Activated T-cell treated with anti-CD3 and anti-CD28 coated beads, Interleukin-2, amount 50 U/mL, for 4 hours (primary cell): ENCODE measurements at regions not wholly inside any gene's neighbourhood (a gene's known extent, or its start where the extent isn't known, plus 50 kb on each side); places are given as distances from the start of the nearest gene placed in this dataset.

Source experiments
- ATAC-seq, 2 donors: fragments of 200-7000 bp; cut with Tn5 transposase; one replicate each; pipeline ENCODE4 v1.10.0; 2021
- DNase-seq: peaks from one replicate; pipeline ENCODE4 v3.0.0-alpha.2; 2020
- H3K27me3 Mint-ChIP-seq: one replicate; pipeline ENCODE4 v1.8.0; 2021; ENCODE audit warnings: low read depth, mixed read lengths
- H3K36me3 Mint-ChIP-seq: one replicate; pipeline ENCODE4 v1.8.0; 2022; ENCODE audit warnings: mixed read lengths; ENCODE audit not compliant: insufficient read depth
- H3K4me1 Mint-ChIP-seq: one replicate; pipeline ENCODE4 v1.8.0; 2021; ENCODE audit warnings: low read depth, mixed read lengths
- H3K4me3 Mint-ChIP-seq: one replicate; pipeline ENCODE4 v1.8.0; 2021; ENCODE audit warnings: mild to moderate bottlenecking, moderate library complexity, mixed read lengths
- H3K9me3 Mint-ChIP-seq: one replicate; pipeline ENCODE4 v1.8.0; 2021; ENCODE audit warnings: mixed read lengths

DNA sequence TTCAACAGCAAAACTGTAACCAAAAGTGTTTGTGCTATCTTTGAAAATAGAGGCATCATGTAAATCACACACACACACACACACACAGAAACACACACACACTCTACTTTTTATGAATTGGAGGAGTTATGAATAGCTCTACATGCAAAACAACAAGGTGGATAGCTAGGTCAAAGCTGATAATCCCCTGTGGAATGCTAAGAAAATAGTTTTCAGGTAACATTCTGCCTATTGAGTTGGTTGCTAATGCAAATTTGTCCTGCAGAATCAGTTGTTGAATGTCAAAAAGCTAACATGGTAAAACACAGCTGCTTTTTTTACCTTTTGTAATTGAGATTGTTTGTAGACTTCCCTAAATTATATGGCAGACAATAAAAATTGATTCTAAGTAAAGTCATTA, 1658.4 kb upstream of the RAG2 start:
- H3K4me1 Mint-ChIP-seq = no peaks in the 10 kb centered on the region
- H3K9me3 Mint-ChIP-seq = peaks cover 9% of the 10 kb centered on the region
- no peaks in the 10 kb centered on the region for H3K27me3 Mint-ChIP-seq

DNA sequence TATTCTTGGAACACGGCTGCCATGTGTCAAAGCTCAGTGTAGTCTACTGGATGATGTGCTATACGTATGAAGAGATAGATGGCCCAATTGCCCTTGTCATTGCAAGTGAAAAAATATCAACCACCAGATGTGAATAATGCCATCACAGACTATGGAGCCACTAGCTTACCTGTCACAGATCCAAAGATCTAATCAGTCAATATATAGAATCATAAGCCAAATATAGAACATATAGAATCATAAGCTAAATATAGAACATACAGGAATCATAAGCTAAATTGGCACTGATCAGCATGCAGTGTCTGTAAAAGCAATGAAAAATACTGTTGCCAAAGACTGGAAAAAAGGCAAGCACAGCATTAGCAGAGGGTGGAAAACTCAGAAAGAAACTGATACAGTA, 1656.9 kb upstream of the RAG2 start:
- H3K4me3 Mint-ChIP-seq = no peak overlapping the region
- no peak for DNase-seq
- no peaks in the 10 kb centered on the region for H3K36me3 Mint-ChIP-seq
- H3K4me1 Mint-ChIP-seq = no peaks in the 10 kb centered on the region
- H3K27me3 Mint-ChIP-seq = no peaks in the 10 kb centered on the region
- no peak for ATAC-seq
- peaks cover 4% of the 10 kb centered on the region for H3K9me3 Mint-ChIP-seq

More for the DNA sequence above, 1658.4 kb upstream of the RAG2 start:
- ATAC-seq (no peak), DNase-seq (no peak)
- no peak overlapping the region for H3K4me3 Mint-ChIP-seq
- no peaks in the 10 kb centered on the region for H3K36me3 Mint-ChIP-seq

DNA sequence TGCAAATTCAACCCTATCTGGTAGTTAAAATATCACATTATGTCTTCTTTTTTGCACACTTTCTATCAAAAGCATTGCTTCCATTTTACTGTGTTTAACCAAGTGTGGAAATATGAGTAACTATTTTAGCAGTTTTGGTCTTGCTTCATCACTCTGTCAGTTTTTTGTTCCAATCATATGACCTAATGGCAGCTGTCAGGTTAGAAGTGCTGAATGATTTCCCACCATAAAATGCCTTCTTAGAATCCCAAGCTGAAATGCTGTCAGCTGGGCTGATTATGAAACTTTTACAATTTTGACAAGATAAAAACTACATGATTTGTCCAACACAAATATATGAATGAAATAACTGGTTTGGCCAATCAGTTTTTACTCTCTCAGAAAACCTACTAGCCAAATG, 1654.6 kb upstream of the RAG2 start:
- Mint-ChIP-seq H3K4me1 (no peaks in the 10 kb centered on the region), H3K9me3 (no peaks in the 10 kb centered on the region), H3K36me3 (no peaks in the 10 kb centered on the region), H3K27me3 (no peaks in the 10 kb centered on the region), H3K4me3 (no peak overlapping the region)
- ATAC-seq (no peak), DNase-seq (no peak)

- H3K9me3 Mint-ChIP-seq = peaks cover 10% of the 10 kb centered on the region
- ATAC-seq (no peak), DNase-seq (no peak)
- no peaks in the 10 kb centered on the region for H3K36me3 Mint-ChIP-seq
- H3K27me3 Mint-ChIP-seq = no peaks in the 10 kb centered on the region
- no peaks in the 10 kb centered on the region for H3K4me1 Mint-ChIP-seq
- H3K4me3 Mint-ChIP-seq = no peak overlapping the region
These were observed 1648.4 kb upstream of the RAG2 start for GRCh38 chr11:38246451-38246850.

- H3K4me3 Mint-ChIP-seq = no peak overlapping the region
- no peaks in the 10 kb centered on the region for H3K36me3 Mint-ChIP-seq
- H3K4me1 Mint-ChIP-seq = no peaks in the 10 kb centered on the region
- peaks cover 41% of the 10 kb centered on the region for H3K9me3 Mint-ChIP-seq
- DNase-seq = no peak
- no peak for ATAC-seq
- no peaks in the 10 kb centered on the region for H3K27me3 Mint-ChIP-seq
These were observed 1628.6 kb upstream of the RAG2 start for GRCh38 chr11:38226684-38227083.

DNA sequence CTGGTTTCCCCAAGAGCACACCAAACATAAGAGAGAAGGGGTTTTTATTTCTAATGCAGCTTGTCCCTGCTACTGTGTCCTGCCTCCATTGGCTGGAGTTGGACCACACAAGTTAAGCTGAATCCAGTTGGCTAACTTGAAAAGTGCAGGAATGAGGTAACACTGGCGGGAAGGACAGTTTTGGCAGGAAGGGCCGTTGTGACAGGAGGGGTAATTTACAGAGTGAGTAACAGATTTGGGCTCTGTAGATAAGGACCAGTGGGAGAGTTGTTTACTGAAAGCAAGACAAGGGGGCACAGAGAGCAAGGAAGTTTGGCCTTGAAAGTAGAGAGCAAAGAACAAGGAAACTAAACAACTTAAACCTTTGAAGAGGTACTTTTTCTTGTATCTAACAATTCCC, 1623.3 kb upstream of the RAG2 start:
- ATAC-seq = no peak
- Mint-ChIP-seq H3K4me3 (no peak overlapping the region), H3K27me3 (no peaks in the 10 kb centered on the region), H3K9me3 (peaks cover 24% of the 10 kb centered on the region), H3K4me1 (no peaks in the 10 kb centered on the region), H3K36me3 (no peaks in the 10 kb centered on the region)
- no peak for DNase-seq

DNA sequence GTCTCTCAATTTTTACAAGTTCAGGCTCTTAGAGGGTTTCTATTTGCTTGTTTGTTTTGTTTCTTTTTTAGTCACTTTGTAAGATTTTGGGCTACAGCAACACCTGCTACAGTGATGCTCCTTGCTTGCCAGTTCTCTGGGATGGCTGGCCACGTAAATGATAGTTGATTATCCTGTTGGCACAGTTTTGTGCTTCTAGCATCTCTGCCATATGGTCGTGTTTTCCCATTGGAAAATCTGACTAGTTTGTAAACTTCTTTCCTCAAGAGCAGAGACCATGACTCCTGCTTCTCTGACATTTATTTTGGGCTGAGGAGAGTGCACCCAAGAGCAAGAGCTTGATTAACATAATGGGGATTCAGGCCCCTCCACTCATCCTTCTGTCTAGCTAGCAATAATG, 1621.6 kb upstream of the RAG2 start:
- H3K4me3 Mint-ChIP-seq = no peak overlapping the region
- H3K9me3 Mint-ChIP-seq = peaks cover 20% of the 10 kb centered on the region
- ATAC-seq (no peak), DNase-seq (no peak)
- no peaks in the 10 kb centered on the region for H3K27me3 Mint-ChIP-seq
- H3K4me1 Mint-ChIP-seq = no peaks in the 10 kb centered on the region
- H3K36me3 Mint-ChIP-seq = no peaks in the 10 kb centered on the region

GRCh38 chr11:38208951-38209350, 1610.9 kb upstream of the RAG2 start:
- H3K4me1 Mint-ChIP-seq = no peaks in the 10 kb centered on the region
- ATAC-seq (no peak), DNase-seq (no peak)
- no peak overlapping the region for H3K4me3 Mint-ChIP-seq
- peaks cover 8% of the 10 kb centered on the region for H3K9me3 Mint-ChIP-seq
- no peaks in the 10 kb centered on the region for H3K36me3 Mint-ChIP-seq
- no peaks in the 10 kb centered on the region for H3K27me3 Mint-ChIP-seq

DNA sequence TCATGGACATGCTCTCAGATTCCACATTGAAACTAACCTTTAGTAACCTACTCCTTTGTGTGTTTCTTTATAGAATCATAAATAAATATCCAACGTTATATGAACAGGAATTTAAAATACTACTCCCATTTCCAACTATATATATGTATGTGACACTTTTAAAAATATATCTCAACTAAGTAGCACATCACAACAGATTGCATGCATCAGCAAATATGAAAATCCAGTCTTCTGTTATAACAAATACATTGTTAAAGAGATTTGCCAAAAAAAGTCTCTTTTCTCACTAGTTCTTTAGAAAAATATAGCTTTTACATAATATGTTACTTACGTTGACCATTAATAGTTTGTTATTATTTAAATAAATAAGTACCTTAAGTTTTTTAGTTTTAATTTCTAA, 1608.6 kb upstream of the RAG2 start:
- DNase-seq (no peak), ATAC-seq (no peak)
- Mint-ChIP-seq H3K4me1 (no peaks in the 10 kb centered on the region), H3K36me3 (no peaks in the 10 kb centered on the region), H3K9me3 (peaks cover 13% of the 10 kb centered on the region), H3K27me3 (no peaks in the 10 kb centered on the region), H3K4me3 (no peak overlapping the region)

DNA sequence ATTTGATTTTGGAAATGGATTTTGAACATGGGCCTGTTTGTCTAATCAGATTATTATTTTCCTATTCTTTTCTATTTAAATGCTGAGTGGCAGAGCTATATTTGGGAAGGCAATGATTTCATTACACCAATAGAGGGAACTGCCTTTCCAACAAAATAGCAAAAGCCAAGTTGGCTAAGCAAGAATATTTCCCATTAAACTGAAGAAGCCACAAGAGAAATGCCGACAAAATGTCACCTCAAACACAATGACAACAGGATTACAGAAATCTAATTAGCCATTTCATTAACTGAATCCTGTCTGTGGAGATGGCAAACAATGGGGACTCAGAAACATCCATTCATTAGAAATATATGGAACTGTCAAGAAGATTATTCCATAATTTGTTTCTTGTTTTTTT, 1593.1 kb upstream of the RAG2 start:
- H3K27me3 Mint-ChIP-seq = no peaks in the 10 kb centered on the region
- H3K9me3 Mint-ChIP-seq = peaks cover 8% of the 10 kb centered on the region
- DNase-seq = no peak
- H3K4me1 Mint-ChIP-seq = no peaks in the 10 kb centered on the region
- no peak overlapping the region for H3K4me3 Mint-ChIP-seq
- H3K36me3 Mint-ChIP-seq = no peaks in the 10 kb centered on the region
- no peak for ATAC-seq

DNA sequence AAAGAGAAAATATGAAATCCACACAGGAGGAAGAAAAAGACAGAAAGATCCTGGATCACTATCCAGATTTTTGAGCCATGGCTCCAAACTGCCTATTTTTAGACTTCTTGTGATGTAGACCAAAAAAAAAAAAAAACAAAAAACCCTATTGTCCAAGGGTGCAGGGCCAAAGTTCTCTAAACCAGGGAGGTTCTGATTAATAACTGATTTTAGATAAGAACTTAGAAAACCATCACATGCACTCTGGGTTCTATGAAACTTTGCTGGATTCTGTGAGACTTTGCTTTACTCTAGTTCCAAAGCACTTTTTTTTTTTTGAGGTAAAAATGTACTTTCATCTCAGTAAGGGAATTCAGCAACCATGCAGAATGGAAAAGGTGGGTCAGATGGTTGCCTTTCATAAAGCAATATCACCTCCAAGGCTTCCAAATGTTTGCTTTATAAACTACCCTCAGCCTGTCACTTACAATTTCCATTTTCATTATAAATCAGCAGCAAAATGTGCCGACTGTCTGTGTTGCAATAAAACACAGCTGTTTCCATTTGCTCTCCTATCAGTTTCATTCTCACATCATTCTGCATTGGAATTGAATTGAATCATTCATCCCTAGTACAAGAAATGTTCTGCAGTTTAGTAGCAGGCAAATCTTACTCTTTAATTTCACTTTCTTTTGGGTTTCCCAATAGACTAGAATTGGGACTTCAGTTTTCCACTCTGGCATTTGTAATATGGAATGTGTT, 1584.3 kb upstream of the RAG2 start:
- no peak for DNase-seq
- H3K27me3 Mint-ChIP-seq = no peaks in the 10 kb centered on the region
- no peak overlapping the region for H3K4me3 Mint-ChIP-seq
- H3K9me3 Mint-ChIP-seq = peaks cover 13% of the 10 kb centered on the region
- H3K36me3 Mint-ChIP-seq = no peaks in the 10 kb centered on the region
- ATAC-seq = no peak
- no peaks in the 10 kb centered on the region for H3K4me1 Mint-ChIP-seq

GRCh38 chr11:38176686-38177322, 1578.8 kb upstream of the RAG2 start:
- ATAC-seq = no peak
- H3K4me3 Mint-ChIP-seq = no peak overlapping the region
- DNase-seq = no peak
- H3K4me1 Mint-ChIP-seq = no peaks in the 10 kb centered on the region
- no peaks in the 10 kb centered on the region for H3K36me3 Mint-ChIP-seq
- no peaks in the 10 kb centered on the region for H3K27me3 Mint-ChIP-seq
- H3K9me3 Mint-ChIP-seq = peaks cover 15% of the 10 kb centered on the region

- Mint-ChIP-seq H3K4me3 (no peak overlapping the region), H3K9me3 (peaks cover 11% of the 10 kb centered on the region), H3K36me3 (no peaks in the 10 kb centered on the region), H3K27me3 (no peaks in the 10 kb centered on the region), H3K4me1 (no peaks in the 10 kb centered on the region)
- DNase-seq (no peak), ATAC-seq (no peak)
These were observed 1575.6 kb upstream of the RAG2 start for GRCh38 chr11:38173676-38174075.

GRCh38 chr11:38169286-38169685, 1571.2 kb upstream of the RAG2 start:
- ATAC-seq = no peak

DNA sequence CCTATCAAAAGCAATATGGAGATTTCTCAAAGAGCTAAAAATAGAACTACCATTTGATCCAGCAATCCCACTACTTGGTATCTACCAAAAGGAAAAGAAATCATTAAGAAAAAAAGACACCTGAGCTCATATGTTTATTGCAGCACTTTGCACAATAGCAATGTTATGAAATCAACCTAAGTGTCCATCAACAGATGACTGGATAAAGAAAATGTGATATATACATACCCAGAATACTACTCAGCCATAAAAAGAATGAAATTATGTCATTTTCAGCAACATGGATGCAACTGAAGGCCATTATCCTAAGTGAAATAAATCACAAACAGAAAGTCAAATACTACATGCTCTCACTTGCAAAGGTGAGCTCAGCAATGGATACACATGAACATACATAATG, 1565.5 kb upstream of the RAG2 start:
- Mint-ChIP-seq H3K27me3 (no peaks in the 10 kb centered on the region), H3K4me1 (no peaks in the 10 kb centered on the region), H3K4me3 (no peak overlapping the region), H3K9me3 (peaks cover 26% of the 10 kb centered on the region), H3K36me3 (no peaks in the 10 kb centered on the region)
- no peak for ATAC-seq
- DNase-seq = no peak

More at GRCh38 chr11:38169286-38169685, 1571.2 kb upstream of the RAG2 start:
- Mint-ChIP-seq H3K4me3 (no peak overlapping the region), H3K4me1 (no peaks in the 10 kb centered on the region), H3K27me3 (no peaks in the 10 kb centered on the region), H3K9me3 (peaks cover 12% of the 10 kb centered on the region), H3K36me3 (no peaks in the 10 kb centered on the region)
- no peak for DNase-seq
